HUES64 (cell line): ENCODE measurements at regions not wholly inside any gene's neighbourhood (a gene's known extent, or its start where the extent isn't known, plus 50 kb on each side); places are given as distances from the start of the nearest gene placed in this dataset.

ENCODE experiments used
- H3K27ac ChIP-seq: 2 replicates; pipeline ENCODE4 v1.7.0; 2013; ENCODE audit warnings: low read depth, low read length, inconsistent platforms
- H3K27me3 ChIP-seq: 2 replicates; pipeline ENCODE4 v1.6.1; 2013; ENCODE audit warnings: mild to moderate bottlenecking, low read length; ENCODE audit not compliant: insufficient read depth
- H3K36me3 ChIP-seq: 2 replicates; pipeline ENCODE4 v1.6.1; 2013; ENCODE audit warnings: mild to moderate bottlenecking, low read length; ENCODE audit not compliant: insufficient read depth
- H3K4me1 ChIP-seq: 2 replicates; pipeline ENCODE4 v1.6.1; 2013; ENCODE audit warnings: mild to moderate bottlenecking, low read length, moderate library complexity; ENCODE audit not compliant: insufficient read depth
- H3K4me3 ChIP-seq: 2 replicates; pipeline ENCODE4 v1.5.1; 2013; ENCODE audit warnings: mild to moderate bottlenecking, low read length, moderate library complexity
- H3K9ac ChIP-seq: 2 replicates; pipeline ENCODE4 v1.6.1; 2013; ENCODE audit warnings: mild to moderate bottlenecking, low read depth, low read length
- H3K9me3 ChIP-seq: 2 replicates; pipeline ENCODE4 v1.6.1; 2013; ENCODE audit warnings: low read depth, low read length; ENCODE audit not compliant: insufficient read depth
- WGBS: fragments of 150-250, 120-280 bp; methylation state at CpG from one replicate; pipeline ENCODE4 v1.1.7; 2013; ENCODE audit warnings: missing lambda C conversion rate; 5-methylcytosine and 5-hydroxymethylcytosine counted together

- Histone ChIP-seq H3K9me3 (no peaks in the 10 kb centered on the region), H3K9ac (no peak overlapping the region), H3K4me1 (no peaks in the 10 kb centered on the region), H3K27ac (no peak overlapping the region), H3K27me3 (no peaks in the 10 kb centered on the region), H3K36me3 (no peaks in the 10 kb centered on the region), H3K4me3 (no peak overlapping the region)
- WGBS, result 95% methylated on average over 5 of the region's 6 CpGs
Observed at GRCh38 chr10:4028854-4029583, 244.0 kb upstream of the KLF6 start.

- no peak overlapping the region for H3K9ac ChIP-seq
- H3K27me3 ChIP-seq, result no peaks in the 10 kb centered on the region
- no peaks in the 10 kb centered on the region for H3K36me3 ChIP-seq
- no peaks in the 10 kb centered on the region for H3K4me1 ChIP-seq
- H3K4me3 ChIP-seq, result no peak overlapping the region
- no peaks in the 10 kb centered on the region for H3K9me3 ChIP-seq
- 82% methylated on average over 5 of the region's 5 CpGs for WGBS
- no peak overlapping the region for H3K27ac ChIP-seq
Observed at GRCh38 chr10:4028027-4028471, 243.0 kb upstream of the KLF6 start.

GRCh38 chr10:4025339-4025738 lies 240.3 kb upstream of the KLF6 start:
- no peak overlapping the region for H3K4me3 ChIP-seq
- no peaks in the 10 kb centered on the region for H3K27me3 ChIP-seq
- H3K9me3 ChIP-seq, result no peaks in the 10 kb centered on the region
- 93% methylated on average over 4 of the region's 4 CpGs for WGBS
- H3K4me1 ChIP-seq, result no peaks in the 10 kb centered on the region
- no peaks in the 10 kb centered on the region for H3K36me3 ChIP-seq
- no peak overlapping the region for H3K9ac ChIP-seq
- H3K27ac ChIP-seq, result no peak overlapping the region

- no peak overlapping the region for H3K4me3 ChIP-seq
- no peaks in the 10 kb centered on the region for H3K9me3 ChIP-seq
- H3K27ac ChIP-seq, result no peak overlapping the region
- WGBS, result 95% methylated on average over 13 of the region's 14 CpGs
- H3K9ac ChIP-seq, result no peak overlapping the region
- H3K4me1 ChIP-seq, result no peaks in the 10 kb centered on the region
- H3K36me3 ChIP-seq, result no peaks in the 10 kb centered on the region
- H3K27me3 ChIP-seq, result no peaks in the 10 kb centered on the region
Observed at GRCh38 chr10:4024516-4025245, 239.7 kb upstream of the KLF6 start.

GRCh38 chr10:4024027-4024426 lies 239.0 kb upstream of the KLF6 start:
- Histone ChIP-seq H3K4me1 (no peaks in the 10 kb centered on the region), H3K4me3 (no peak overlapping the region), H3K27ac (no peak overlapping the region), H3K36me3 (no peaks in the 10 kb centered on the region), H3K27me3 (no peaks in the 10 kb centered on the region), H3K9ac (no peak overlapping the region), H3K9me3 (no peaks in the 10 kb centered on the region)
- WGBS, result 90% methylated on average over 17 of the region's 17 CpGs

- 93% methylated on average over 6 of the region's 7 CpGs for WGBS
Observed at GRCh38 chr10:4022473-4022872, 237.5 kb upstream of the KLF6 start.

GRCh38 chr10:4020631-4021030 lies 235.6 kb upstream of the KLF6 start:
- H3K27ac ChIP-seq, result no peak overlapping the region

More at GRCh38 chr10:4022473-4022872, 237.5 kb upstream of the KLF6 start:
- H3K36me3 ChIP-seq, result no peaks in the 10 kb centered on the region
- no peak overlapping the region for H3K4me3 ChIP-seq
- H3K27ac ChIP-seq, result no peak overlapping the region
- no peaks in the 10 kb centered on the region for H3K4me1 ChIP-seq
- no peak overlapping the region for H3K9ac ChIP-seq
- no peaks in the 10 kb centered on the region for H3K27me3 ChIP-seq
- H3K9me3 ChIP-seq, result no peaks in the 10 kb centered on the region

GRCh38 chr10:4018054-4018511 lies 233.1 kb upstream of the KLF6 start:
- Histone ChIP-seq H3K27me3 (no peaks in the 10 kb centered on the region), H3K27ac (no peak overlapping the region), H3K9ac (no peak overlapping the region), H3K9me3 (no peaks in the 10 kb centered on the region), H3K4me1 (no peaks in the 10 kb centered on the region), H3K36me3 (no peaks in the 10 kb centered on the region), H3K4me3 (no peak overlapping the region)
- 94% methylated on average over 4 of the region's 4 CpGs for WGBS

More at GRCh38 chr10:4020631-4021030, 235.6 kb upstream of the KLF6 start:
- Histone ChIP-seq H3K27me3 (no peaks in the 10 kb centered on the region), H3K4me3 (no peak overlapping the region), H3K9ac (no peak overlapping the region), H3K9me3 (no peaks in the 10 kb centered on the region), H3K36me3 (no peaks in the 10 kb centered on the region), H3K4me1 (no peaks in the 10 kb centered on the region)
- WGBS, result 95% methylated on average over 5 of the region's 5 CpGs

GRCh38 chr10:4017336-4017735 lies 232.3 kb upstream of the KLF6 start:
- no peak overlapping the region for H3K27ac ChIP-seq
- no peaks in the 10 kb centered on the region for H3K36me3 ChIP-seq
- no peaks in the 10 kb centered on the region for H3K4me1 ChIP-seq
- no peak overlapping the region for H3K9ac ChIP-seq
- H3K4me3 ChIP-seq, result no peak overlapping the region
- H3K9me3 ChIP-seq, result no peaks in the 10 kb centered on the region
- WGBS, result 96% methylated on average over 8 of the region's 8 CpGs
- H3K27me3 ChIP-seq, result no peaks in the 10 kb centered on the region

GRCh38 chr10:4016214-4016740 lies 231.3 kb upstream of the KLF6 start:
- H3K27me3 ChIP-seq, result no peaks in the 10 kb centered on the region
- H3K4me3 ChIP-seq, result no peak overlapping the region

GRCh38 chr10:4013651-4014121 lies 228.7 kb upstream of the KLF6 start:
- H3K36me3 ChIP-seq, result no peaks in the 10 kb centered on the region
- WGBS, result 90% methylated on average over 13 of the region's 13 CpGs
- H3K27me3 ChIP-seq, result no peaks in the 10 kb centered on the region
- H3K4me1 ChIP-seq, result peaks cover 3% of the 10 kb centered on the region; the same call in 1 of the 2 replicates
- no peak overlapping the region for H3K4me3 ChIP-seq
- H3K9ac ChIP-seq, result no peak overlapping the region
- no peaks in the 10 kb centered on the region for H3K9me3 ChIP-seq
- H3K27ac ChIP-seq, result no peak overlapping the region

More at GRCh38 chr10:4016214-4016740, 231.3 kb upstream of the KLF6 start:
- WGBS, result 96% methylated on average over 10 of the region's 10 CpGs
- H3K36me3 ChIP-seq, result no peaks in the 10 kb centered on the region
- H3K27ac ChIP-seq, result no peak overlapping the region
- H3K9me3 ChIP-seq, result no peaks in the 10 kb centered on the region
- H3K9ac ChIP-seq, result no peak overlapping the region
- H3K4me1 ChIP-seq, result no peaks in the 10 kb centered on the region
